ENCODE measurements at regions not wholly inside any gene's neighbourhood (a gene's known extent, or its start where the extent isn't known, plus 50 kb on each side); places are given as distances from the start of the nearest gene placed in this dataset.

- no TSS peak for BruUV-seq (replicated peaks)
- no peaks in the 10 kb centered on the region for H3K27me3 ChIP-seq (ENCODE audit: low read length)
- ChIA-PET POLR2A (ENCODE audit: unreplicated experiment) (no interaction called here), CTCF (no interaction called here)
- H3K79me2 ChIP-seq (ENCODE audit: low read length): no peaks in the 10 kb centered on the region
- no peaks in the 10 kb centered on the region for H3F3A ChIP-seq (ENCODE audit: low read length, unreplicated experiment)
- no peak overlapping the region for H3K27ac ChIP-seq (ENCODE audit: low read length)
- H3K36me3 ChIP-seq (ENCODE audit: low read depth, low read length): no peaks in the 10 kb centered on the region
- intact Hi-C loops (cut with micrococcal nuclease): no loop called here
- H2AFZ ChIP-seq (ENCODE audit: low read length): no peak overlapping the region
- no peak overlapping the region for H3K4me3 ChIP-seq (ENCODE audit: low read length)
- DNase-seq (no peak), ATAC-seq (no peak)
- TF ChIP-seq EZH2phosphoT487 (IDR thresholded peaks at IDR 0.05; ENCODE audit: borderline replicate concordance, low read length): no peak
- no peaks in the 10 kb centered on the region for H3K9me2 ChIP-seq (replicated peaks; ENCODE audit: low read length)
- H3K4me2 ChIP-seq (ENCODE audit: low read length): no peak overlapping the region
- H3K4me1 ChIP-seq (ENCODE audit: insufficient read depth, low read length): no peaks in the 10 kb centered on the region
- no peaks in the 10 kb centered on the region for H4K20me1 ChIP-seq (ENCODE audit: low read length)
- no peak overlapping the region for H3K9ac ChIP-seq (ENCODE audit: low read length)
- no peaks in the 10 kb centered on the region for H3K9me3 ChIP-seq (ENCODE audit: low read length)
Measured at GRCh38 chr14:22003461-22003860, 329.8 kb upstream of the OR4E1 start.

DNA sequence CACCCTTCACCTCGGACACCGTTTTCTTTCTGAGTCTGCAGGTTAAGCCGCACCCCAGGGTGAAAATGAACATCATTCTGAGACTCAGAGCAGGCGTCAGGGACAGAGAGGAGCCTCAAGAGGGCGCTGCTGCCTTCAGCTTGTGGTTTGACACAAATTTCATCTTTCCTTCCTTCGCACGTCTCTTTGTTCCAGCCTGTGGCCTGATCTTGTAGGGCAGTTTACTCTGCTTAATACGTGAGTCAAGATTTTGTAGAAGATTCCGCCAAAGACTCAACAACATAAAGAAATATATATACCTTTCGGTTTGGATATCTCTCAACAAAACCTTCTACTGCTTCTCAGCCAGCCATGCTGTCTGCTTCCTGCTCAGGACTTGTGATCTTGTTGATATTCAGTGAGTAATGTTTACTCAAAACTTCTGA, 329.3 kb upstream of the OR4E1 start:
- no peak overlapping the region for H3K9ac ChIP-seq (ENCODE audit: low read length)
- H3K4me1 ChIP-seq (ENCODE audit: insufficient read depth, low read length): no peaks in the 10 kb centered on the region
- no peaks in the 10 kb centered on the region for H3K9me2 ChIP-seq (replicated peaks; ENCODE audit: low read length)
- CTCF ChIA-PET: no interaction called here
- POLR2A ChIA-PET (ENCODE audit: unreplicated experiment): no interaction called here
- no peaks in the 10 kb centered on the region for H3K9me3 ChIP-seq (ENCODE audit: low read length)
- ATAC-seq (peak; percentile 33; the same call in 1 of the 2 replicates), DNase-seq (peak; percentile 29)
- no peaks in the 10 kb centered on the region for H3F3A ChIP-seq (ENCODE audit: low read length, unreplicated experiment)
- H3K36me3 ChIP-seq (ENCODE audit: low read depth, low read length): no peaks in the 10 kb centered on the region
- BruUV-seq (replicated peaks): no TSS peak
- no peaks in the 10 kb centered on the region for H4K20me1 ChIP-seq (ENCODE audit: low read length)
- peak overlapping the region; percentile 54 for H2AFZ ChIP-seq (ENCODE audit: low read length)
- no peaks in the 10 kb centered on the region for H3K27me3 ChIP-seq (ENCODE audit: low read length)
- H3K4me3 ChIP-seq (ENCODE audit: low read length): no peak overlapping the region
- intact Hi-C loops (cut with micrococcal nuclease): no loop called here
- H3K27ac ChIP-seq (ENCODE audit: low read length): no peak overlapping the region
- TF ChIP-seq EZH2 (IDR thresholded peaks at IDR 0.05; ENCODE audit: low read length, unreplicated experiment) (no peak), EZH2phosphoT487 (IDR thresholded peaks at IDR 0.05; ENCODE audit: borderline replicate concordance, low read length) (no peak), CTCF (conservative IDR thresholded peaks at IDR 0.05; ENCODE audit: low read depth, low read length) (peak; percentile 71)
- H3K79me2 ChIP-seq (ENCODE audit: low read length): no peaks in the 10 kb centered on the region
- H3K4me2 ChIP-seq (ENCODE audit: low read length): peak overlapping the region; percentile 5; the same call in 1 of the 2 replicates

DNA sequence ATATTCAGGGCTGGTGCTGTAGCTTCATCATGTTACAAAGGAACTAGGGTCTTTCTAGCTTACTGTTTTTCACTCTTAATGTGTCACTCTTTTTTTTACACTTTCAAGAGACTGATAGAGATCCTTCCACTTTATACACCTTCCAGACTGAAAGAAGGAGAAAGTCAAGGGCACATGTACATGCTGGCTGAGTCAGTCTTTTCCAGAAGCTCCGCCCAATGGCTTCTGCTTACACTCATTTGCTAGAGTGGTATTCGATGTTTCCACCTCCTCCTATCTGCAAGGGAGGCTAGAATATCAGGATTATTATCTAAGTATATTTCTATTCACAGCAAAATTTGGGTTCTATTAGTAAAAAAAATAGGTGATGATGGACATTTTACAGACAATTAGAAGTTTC, 325.8 kb upstream of the OR4E1 start:
- Histone ChIP-seq H3K36me3 (ENCODE audit: low read depth, low read length) (no peaks in the 10 kb centered on the region), H3K4me2 (ENCODE audit: low read length) (no peak overlapping the region), H3K79me2 (ENCODE audit: low read length) (no peaks in the 10 kb centered on the region), H2AFZ (ENCODE audit: low read length) (no peak overlapping the region), H3K4me1 (ENCODE audit: insufficient read depth, low read length) (no peaks in the 10 kb centered on the region), H3K27me3 (ENCODE audit: low read length) (no peaks in the 10 kb centered on the region), H3K9ac (ENCODE audit: low read length) (no peak overlapping the region), H3K27ac (ENCODE audit: low read length) (no peak overlapping the region), H4K20me1 (ENCODE audit: low read length) (no peaks in the 10 kb centered on the region), H3K9me3 (ENCODE audit: low read length) (no peaks in the 10 kb centered on the region), H3K4me3 (ENCODE audit: low read length) (no peak overlapping the region), H3F3A (ENCODE audit: low read length, unreplicated experiment) (no peaks in the 10 kb centered on the region), H3K9me2 (replicated peaks; ENCODE audit: low read length) (no peaks in the 10 kb centered on the region)
- ChIA-PET CTCF (no interaction called here), POLR2A (ENCODE audit: unreplicated experiment) (no interaction called here)
- no peak for TF ChIP-seq EZH2phosphoT487 (IDR thresholded peaks at IDR 0.05; ENCODE audit: borderline replicate concordance, low read length)
- TF ChIP-seq CTCF (conservative IDR thresholded peaks at IDR 0.05; ENCODE audit: low read depth, low read length): no peak
- TF ChIP-seq EZH2 (IDR thresholded peaks at IDR 0.05; ENCODE audit: low read length, unreplicated experiment): no peak
- DNase-seq: peak; percentile 10
- BruUV-seq (replicated peaks): no TSS peak
- intact Hi-C loops (cut with micrococcal nuclease): no loop called here
- no peak for ATAC-seq
